ENCODE measurements at regions not wholly inside any gene's neighbourhood (a gene's known extent, or its start where the extent isn't known, plus 50 kb on each side); places are given as distances from the start of the nearest gene placed in this dataset.

GRCh38 chr5:52041842-52042241 is 658.6 kb downstream of the ISL1 start:
- no peak for TF ChIP-seq CHD1 (IDR thresholded peaks at IDR 0.05; ENCODE audit: low read depth, low read length)
- TF ChIP-seq CEBPB (IDR thresholded peaks at IDR 0.05; ENCODE audit: low read depth, low read length), result no peak
- TF ChIP-seq MXI1 (IDR thresholded peaks at IDR 0.05; ENCODE audit: borderline replicate concordance, low read depth, low read length), result no peak
- no peak for TF ChIP-seq FOS (IDR thresholded peaks at IDR 0.05; ENCODE audit: low read depth, low read length)
- TF ChIP-seq CTCF (conservative IDR thresholded peaks at IDR 0.05; ENCODE audit: low read depth, low read length), result no peak
- no peak for TF ChIP-seq USF2 (IDR thresholded peaks at IDR 0.05; ENCODE audit: low read depth, low read length)
- no peak for TF ChIP-seq NFE2L2 (IDR thresholded peaks at IDR 0.05; ENCODE audit: low read depth, low read length)
- TF ChIP-seq MAFK (IDR thresholded peaks at IDR 0.05; ENCODE audit: low read depth, low read length), result no peak
- TF ChIP-seq RAD21 (IDR thresholded peaks at IDR 0.05; ENCODE audit: low read length), result no peak
- TF ChIP-seq RCOR1 (IDR thresholded peaks at IDR 0.05; ENCODE audit: insufficient replicate concordance, low read length), result no peak
- TF ChIP-seq BHLHE40 (IDR thresholded peaks at IDR 0.05; ENCODE audit: low read depth, low read length), result no peak
- TF ChIP-seq RFX5 (IDR thresholded peaks at IDR 0.05; ENCODE audit: low read depth, low read length), result no peak
- TF ChIP-seq MAZ (IDR thresholded peaks at IDR 0.05; ENCODE audit: borderline replicate concordance, low read depth, low read length), result no peak
- ChIA-PET POLR2A (ENCODE audit: unreplicated experiment) (no interaction called here), CTCF (no interaction called here)
- H3K18ac ChIP-seq (ENCODE audit: low read depth, low read length), result no peak overlapping the region
- no peaks in the 10 kb centered on the region for H4K20me1 ChIP-seq (ENCODE audit: insufficient read depth, low read length)
- BruUV-seq (replicated peaks), result no TSS peak
- no peak overlapping the region for H3K56ac ChIP-seq (ENCODE audit: extremely low read depth, insufficient read depth, low read length)
- no peak overlapping the region for H2AK5ac ChIP-seq (ENCODE audit: low read depth, low read length)
- no peaks in the 10 kb centered on the region for H3K4me1 ChIP-seq (ENCODE audit: control insufficient read depth, insufficient read depth, low read length)
- DNase-seq (no peak), ATAC-seq (ENCODE audit: low read depth) (no peak)
- H3K27ac ChIP-seq (ENCODE audit: insufficient read depth, low read length), result no peak overlapping the region
- H3K4me3 ChIP-seq (ENCODE audit: insufficient read depth, low read depth, low read length), result no peak overlapping the region
- no peak overlapping the region for H3K4me2 ChIP-seq (ENCODE audit: low read depth, low read length)
- H4K5ac ChIP-seq (ENCODE audit: low read depth, low read length), result no peak overlapping the region
- H2BK20ac ChIP-seq (ENCODE audit: low read depth, low read length), result no peak overlapping the region
- dilution Hi-C loops (cut with HindIII; ENCODE audit: low sequenced_read_pairs, unreplicated experiment) (no loop called here), in situ Hi-C loops (cut with MboI; ENCODE audit: low sequenced_read_pairs) (loop anchor here (25.0 kb wide), 1 partner anchor 95 kb away; no protein-coding TSS in a partner anchor), intact Hi-C loops (cut with micrococcal nuclease) (no loop called here)
- H3K9me3 ChIP-seq (ENCODE audit: control insufficient read depth, insufficient read depth, low read length), result no peaks in the 10 kb centered on the region
- H2BK120ac ChIP-seq (ENCODE audit: low read depth, low read length), result no peak overlapping the region
- WGBS, 2 experiments (ENCODE audit: extremely low coverage in 2 of 2, insufficient read length in 1 of 2), result no CpG with 5 or more reads among the region's 2 CpGs
- H2AK9ac ChIP-seq (replicated peaks; ENCODE audit: low read depth, low read length, poor library complexity), result no peak overlapping the region
- H2BK5ac ChIP-seq (ENCODE audit: low read depth, low read length, poor library complexity, severe bottlenecking), result no peak overlapping the region
- H3K4ac ChIP-seq (ENCODE audit: low read depth, low read length), result no peak overlapping the region
- H4K91ac ChIP-seq (ENCODE audit: insufficient read depth, low read depth, low read length), result no peak overlapping the region
- no peak overlapping the region for H4K8ac ChIP-seq (ENCODE audit: low read depth in 2 of 2, low read length in 2 of 2)
- no peak overlapping the region for H3K14ac ChIP-seq (replicated peaks; ENCODE audit: low read depth, low read length)
- no peaks in the 10 kb centered on the region for H3K79me1 ChIP-seq (ENCODE audit: low read depth in 1 of 2, low read length in 2 of 2)
- no peaks in the 10 kb centered on the region for H3K36me3 ChIP-seq (ENCODE audit: control insufficient read depth, insufficient read depth, low read length)
- no peaks in the 10 kb centered on the region for H3K9me1 ChIP-seq (ENCODE audit: insufficient read depth, low read length)
- H3K27me3 ChIP-seq (ENCODE audit: control insufficient read depth, insufficient read depth, low read length), result no peaks in the 10 kb centered on the region
- H3K9ac ChIP-seq (ENCODE audit: low read depth, low read length), result no peak overlapping the region
- no peak overlapping the region for H3K23ac ChIP-seq (ENCODE audit: low read depth, low read length)
- no peak overlapping the region for H2AFZ ChIP-seq (replicated peaks; ENCODE audit: low read length, poor library complexity)
- H2BK15ac ChIP-seq (ENCODE audit: low read depth, low read length), result no peak overlapping the region

Data from IMR-90 (cell line).